ENCODE measurements at regions not wholly inside any gene's neighbourhood (a gene's known extent, or its start where the extent isn't known, plus 50 kb on each side); places are given as distances from the start of the nearest gene placed in this dataset.

GRCh38 chr11:101686514-101686913 is 102.7 kb upstream of the TRPC6 start:
- no peak for ATAC-seq
- Histone ChIP-seq H3K27me3 (ENCODE audit: control insufficient read depth in 2 of 2, insufficient read depth in 2 of 2, low read length in 2 of 2) (no peaks in the 10 kb centered on the region), H3K4me3 (no peak overlapping the region), H3K4me1 (replicated peaks in 1 of 2; ENCODE audit: control insufficient read depth in 2 of 2, insufficient read depth in 2 of 2, low read length in 2 of 2) (no peaks in the 10 kb centered on the region), H4K20me1 (replicated peaks; ENCODE audit: control insufficient read depth, insufficient read depth, low read length) (no peaks in the 10 kb centered on the region), H3K27ac (ENCODE audit: extremely low read depth, low read depth, low read length) (no peak overlapping the region), H3K79me2 (ENCODE audit: control insufficient read depth, insufficient read depth, low read length) (no peaks in the 10 kb centered on the region), H3K36me3 (ENCODE audit: control insufficient read depth, insufficient read depth, low read length) (no peaks in the 10 kb centered on the region), H3K9me1 (ENCODE audit: control insufficient read depth, insufficient read depth, low read length) (no peaks in the 10 kb centered on the region), H3K4me2 (ENCODE audit: insufficient read depth, low read length) (no peak overlapping the region), H3K9ac (ENCODE audit: insufficient read depth in 1 of 2, low read depth in 2 of 2, low read length in 2 of 2) (no peak overlapping the region), H3K9me3 (replicated peaks; ENCODE audit: control insufficient read depth, insufficient read depth, low read depth, low read length) (no peaks in the 10 kb centered on the region), H2AFZ (ENCODE audit: low read depth, low read length) (no peak overlapping the region)
- WGBS (ENCODE audit: insufficient coverage, low coverage, missing lambda C conversion rate), result 3% methylated on average over 2 of the region's 2 CpGs
- intact Hi-C loops (cut with micrococcal nuclease), result no loop called here
- ChIA-PET POLR2A (no interaction called here), CTCF (ENCODE audit: low intra/inter-chr PET ratio) (no interaction called here)
- in situ Hi-C loops (cut with MboI), result no loop called here
- DNase-seq (ENCODE audit: extremely low read depth in 1 of 4, low spot score in 3 of 4), result no peak
- no TSS peak for BruUV-seq (replicated peaks)
- FAIRE-seq, result no peak
- TF ChIP-seq STAG1 (CRISPR knock-in tag; IDR thresholded peaks at IDR 0.05; ENCODE audit: borderline replicate concordance) (no peak), REST (IDR thresholded peaks at IDR 0.05; ENCODE audit: borderline replicate concordance) (no peak), REST (CRISPR knock-in tag; IDR thresholded peaks at IDR 0.05; ENCODE audit: low read depth) (no peak), AFF1 (IDR thresholded peaks at IDR 0.05; ENCODE audit: low read depth in 1 of 2, partially characterized antibody in 2 of 2) (no peak), HDAC1 (IDR thresholded peaks at IDR 0.05) (no peak)

All from K562 (cell line).